GM12878 (cell line): ENCODE measurements at regions not wholly inside any gene's neighbourhood (a gene's known extent, or its start where the extent isn't known, plus 50 kb on each side); places are given as distances from the start of the nearest gene placed in this dataset.

Source experiments
- ASH2L ChIP-seq: fragments of 300-600, 200-600 bp; sonication (generic); IDR thresholded peaks from 2 replicates; pipeline ENCODE4 v1.6.1; 2017; ENCODE audit warnings: low read depth, mild to moderate bottlenecking, borderline replicate concordance
- BCL11A ChIP-seq: IDR thresholded peaks from 2 replicates; pipeline ENCODE4 v1.6.1; 2011; ENCODE audit warnings: low read depth, low read length
- CREM ChIP-seq: IDR thresholded peaks from 2 replicates; pipeline ENCODE4 v1.6.1; 2014; ENCODE audit warnings: antibody characterized with exemption, low read depth
- CTCF ChIP-seq, 3 experiments: IDR thresholded peaks in 2 of 3; conservative IDR thresholded peaks in 1 of 3; 2 replicates each; pipeline ENCODE4 v1.5.1; 2011; ENCODE audit warnings: low read depth in 3 of 3, low read length in 3 of 3, mild to moderate bottlenecking in 3 of 3, control low read depth in 2 of 3, moderate library complexity in 2 of 3, inconsistent platforms in 1 of 3, mixed read lengths in 1 of 3; ENCODE audit not compliant: control insufficient read depth in 2 of 3, insufficient read depth in 1 of 3; ENCODE audit errors: extremely low read depth in 1 of 3
- CUX1 ChIP-seq: IDR thresholded peaks from 2 replicates; pipeline ENCODE4 v1.6.1; 2012; ENCODE audit warnings: improper control_type of control experiment, low read depth, low read length; ENCODE audit not compliant: insufficient replicate concordance
- ELK1 ChIP-seq: IDR thresholded peaks from 2 replicates; pipeline ENCODE4 v1.6.1; 2012; ENCODE audit warnings: low read depth, low read length, improper control_type of control experiment
- HDGF ChIP-seq: fragments of 450-650 bp; IDR thresholded peaks from 2 replicates; pipeline ENCODE4 v1.6.1; 2016; ENCODE audit warnings: antibody characterized with exemption
- IKZF2 ChIP-seq, 2 experiments: fragments of 450-650 bp; IDR thresholded peaks; 2 replicates each; pipeline ENCODE4 v1.6.1; 2017; ENCODE audit warnings: mild to moderate bottlenecking in 2 of 2, moderate library complexity in 2 of 2
- IRF3 ChIP-seq: fragments of 450-650 bp; IDR thresholded peaks from 2 replicates; pipeline ENCODE4 v1.6.1; 2014; ENCODE audit warnings: mild to moderate bottlenecking
- IRF4 ChIP-seq: IDR thresholded peaks from 2 replicates; pipeline ENCODE4 v1.6.1; 2011; ENCODE audit warnings: low read depth, low read length
- IRF5 ChIP-seq: fragments of 450-650 bp; IDR thresholded peaks from 2 replicates; pipeline ENCODE4 v1.6.1; 2017; ENCODE audit warnings: borderline replicate concordance
- MEF2A ChIP-seq: IDR thresholded peaks from 2 replicates; pipeline ENCODE4 v1.6.1; 2011; ENCODE audit warnings: low read depth, mild to moderate bottlenecking, low read length, moderate library complexity; ENCODE audit not compliant: insufficient read depth
- MTA2 ChIP-seq: fragments of 450-650 bp; IDR thresholded peaks from 2 replicates; pipeline ENCODE4 v1.6.1; 2016; ENCODE audit warnings: low read depth, mild to moderate bottlenecking, moderate library complexity
- POLR2A ChIP-seq: IDR thresholded peaks from 2 replicates; pipeline ENCODE4 v1.6.1; 2011; ENCODE audit warnings: low read depth, mild to moderate bottlenecking, low read length
- RUNX3 ChIP-seq: IDR thresholded peaks from 2 replicates; pipeline ENCODE4 v1.6.1; 2012; ENCODE audit warnings: low read length, inconsistent platforms
- SUZ12 ChIP-seq: fragments of 200-600 bp; sonication (generic); IDR thresholded peaks from one replicate; pipeline ENCODE4 v1.6.1; 2018; ENCODE audit warnings: antibody characterized with exemption, mild to moderate bottlenecking; ENCODE audit not compliant: unreplicated experiment
- USF1 ChIP-seq: IDR thresholded peaks from 2 replicates; pipeline ENCODE4 v1.6.1; 2011; ENCODE audit warnings: borderline replicate concordance, low read depth, mild to moderate bottlenecking, moderate library complexity, mixed read lengths, low read length; ENCODE audit not compliant: insufficient read depth; ENCODE audit errors: extremely low read length
- YY1 ChIP-seq: IDR thresholded peaks from 2 replicates; pipeline ENCODE4 v1.6.1; 2011; ENCODE audit warnings: low read depth, mild to moderate bottlenecking, low read length

GRCh38 chr3:31219131-31219843, 313.4 kb upstream of the STT3B start (continued):
- TF ChIP-seq CTCF (IDR thresholded peaks at IDR 0.05 in 2 of 3, conservative IDR thresholded peaks at IDR 0.05 in 1 of 3; ENCODE audit: control insufficient read depth in 2 of 3, extremely low read depth in 1 of 3, insufficient read depth in 1 of 3, low read depth in 3 of 3, low read length in 3 of 3) (no peak), IRF5 (no peak), IKZF2 (IDR thresholded peaks at IDR 0.05) (peak; percentile 21 to 28; a peak in 1 of 4 replicates), ASH2L (no peak), CREM (no peak; the same call in 1 of the 2 replicates), MTA2 (peak; percentile 67), HDGF (no peak), IRF4 (peak; percentile 43; the same call in 1 of the 2 replicates), RUNX3 (peak; percentile 99), USF1 (no peak), SUZ12 (no peak), CUX1 (no peak), YY1 (0 out of 2 replicates have a peak, but pooled peaks have one; percentile 15), POLR2A (no peak), BCL11A (0 out of 2 replicates have a peak, but pooled peaks have one; percentile 46), ELK1 (no peak), IRF3 (no peak), MEF2A (peak; percentile 32; the same call in 1 of the 2 replicates)
